SK-N-SH treated with all-trans-retinoic acid at 6 μM for 48 hours (cell line): ENCODE measurements at regions not wholly inside any gene's neighbourhood (a gene's known extent, or its start where the extent isn't known, plus 50 kb on each side); places are given as distances from the start of the nearest gene placed in this dataset.
"Not testable (repeated sequence)": the region's sequence is repeated elsewhere in the genome, so short reads cannot be mapped to it uniquely, and the experiment has no call there.

Source experiments
- ATAC-seq: fragments of 200-7000 bp; cut with Tn5 transposase; 3 replicates; pipeline ENCODE4 v1.9.1; 2020; ENCODE audit warnings: mild to moderate bottlenecking, moderate library complexity
- CSDC2 ChIP-seq: fragments of 250-450 bp; sonication (Bioruptor Pico); IDR thresholded peaks from 2 replicates; pipeline ENCODE4 v1.5.0; 2020; ENCODE audit warnings: mild to moderate bottlenecking, moderate library complexity
- CSRNP3 ChIP-seq: fragments of 250-450 bp; sonication (Bioruptor Pico); IDR thresholded peaks from 2 replicates; pipeline ENCODE4 v1.5.1; 2021; ENCODE audit warnings: mild to moderate bottlenecking, moderate library complexity
- ESRRG ChIP-seq: fragments of 250-450 bp; sonication (Bioruptor Pico); IDR thresholded peaks from 2 replicates; pipeline ENCODE4 v1.6.1; 2021; ENCODE audit warnings: mild to moderate bottlenecking
- ISL1 ChIP-seq: fragments of 250-450 bp; sonication (Bioruptor Pico); IDR thresholded peaks from 2 replicates; pipeline ENCODE4 v2.1.2; 2022; ENCODE audit warnings: mild to moderate bottlenecking, moderate library complexity
- OSR1 ChIP-seq: fragments of 250-450 bp; sonication (Bioruptor Pico); IDR thresholded peaks from 2 replicates; pipeline ENCODE4 v1.8.0; 2022; ENCODE audit warnings: moderate library complexity, mild to moderate bottlenecking, inconsistent platforms
- POU6F1 ChIP-seq: fragments of 250-450 bp; sonication (Bioruptor Pico); IDR thresholded peaks from 2 replicates; pipeline ENCODE4 v1.8.0; 2021; ENCODE audit warnings: low read depth, mild to moderate bottlenecking, moderate library complexity, borderline replicate concordance
- RARB ChIP-seq: fragments of 250-450 bp; sonication (Bioruptor Pico); IDR thresholded peaks from 2 replicates; pipeline ENCODE4 v1.8.0; 2021; ENCODE audit warnings: mild to moderate bottlenecking, moderate library complexity
- SNAI2 ChIP-seq: fragments of 250-450 bp; sonication (Bioruptor Pico); IDR thresholded peaks from 2 replicates; pipeline ENCODE4 v1.5.0; 2020; ENCODE audit warnings: mild to moderate bottlenecking, moderate library complexity
- TCF4 ChIP-seq: fragments of 250-450 bp; sonication (Bioruptor Pico); IDR thresholded peaks from 2 replicates; pipeline ENCODE4 v1.8.0; 2021; ENCODE audit warnings: mild to moderate bottlenecking, moderate library complexity, borderline replicate concordance
- TOX ChIP-seq: fragments of 250-450 bp; sonication (Bioruptor Pico); IDR thresholded peaks from 2 replicates; pipeline ENCODE4 v1.8.0; 2021; ENCODE audit warnings: mild to moderate bottlenecking, moderate library complexity, borderline replicate concordance
- TSHZ2 ChIP-seq: fragments of 250-450 bp; sonication (Bioruptor Pico); IDR thresholded peaks from 2 replicates; pipeline ENCODE4 v1.5.0; 2020; ENCODE audit warnings: mild to moderate bottlenecking, moderate library complexity
- ZFP3 ChIP-seq: fragments of 250-450 bp; sonication (Bioruptor Pico); IDR thresholded peaks from 2 replicates; pipeline ENCODE4 v1.5.0; 2020; ENCODE audit warnings: mild to moderate bottlenecking, moderate library complexity
- ZNF565 ChIP-seq: fragments of 450-650 bp; formaldehyde crosslinking; conservative IDR thresholded peaks from 2 replicates; pipeline ENCODE4 v1.5.0; 2020; ENCODE audit warnings: low read depth, mild to moderate bottlenecking, moderate library complexity
- ZNF8 ChIP-seq: fragments of 450-650 bp; formaldehyde crosslinking; IDR thresholded peaks from 2 replicates; pipeline ENCODE4 v1.5.0; 2020; ENCODE audit warnings: mild to moderate bottlenecking, moderate library complexity
- TF ChIP-seq, protein P1 (sequence below): fragments of 250-450 bp; sonication (Bioruptor Pico); IDR thresholded peaks from 2 replicates; pipeline ENCODE4 v1.8.0; 2020; ENCODE audit warnings: mild to moderate bottlenecking, moderate library complexity, borderline replicate concordance

DNA sequence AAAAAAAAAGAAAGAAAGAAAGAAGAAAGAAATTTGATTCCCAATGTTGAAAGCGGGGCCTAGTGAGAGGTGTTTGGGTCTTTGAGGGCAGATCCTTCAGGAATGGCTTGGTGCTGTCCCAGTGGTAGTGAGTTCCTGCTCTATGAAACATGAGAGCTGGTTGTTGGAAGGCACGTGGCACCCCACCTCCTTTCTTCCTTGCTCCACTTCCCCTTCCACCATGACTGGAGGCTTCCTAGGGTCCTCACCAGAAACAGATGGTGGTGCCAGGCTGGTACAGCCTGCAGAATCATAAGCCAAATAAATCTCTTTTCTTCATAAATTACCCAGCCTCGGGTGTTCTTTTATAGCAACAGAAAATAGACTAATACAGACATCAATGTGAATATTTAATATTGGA, 147.3 kb upstream of the KCNJ18 start (continued):
- TF ChIP-seq CSRNP3 = no peak
- TF ChIP-seq, all 23 proteins: peak for 0

GRCh38 chr17:21548236-21548635, 144.1 kb upstream of the KCNJ18 start:
- ATAC-seq = no peak
- TF ChIP-seq ZNF565 (CRISPR knock-in tag) (no peak), CSRNP3 (no peak), CSDC2 (CRISPR knock-in tag) (no peak), POU6F1 (no peak), ESRRG (no peak), TSHZ2 (no peak), SNAI2 (CRISPR knock-in tag) (no peak), ISL1 (CRISPR knock-in tag) (no peak), TOX (CRISPR knock-in tag) (no peak), RARB (CRISPR knock-in tag) (no peak)
- TF ChIP-seq, protein P1, sequence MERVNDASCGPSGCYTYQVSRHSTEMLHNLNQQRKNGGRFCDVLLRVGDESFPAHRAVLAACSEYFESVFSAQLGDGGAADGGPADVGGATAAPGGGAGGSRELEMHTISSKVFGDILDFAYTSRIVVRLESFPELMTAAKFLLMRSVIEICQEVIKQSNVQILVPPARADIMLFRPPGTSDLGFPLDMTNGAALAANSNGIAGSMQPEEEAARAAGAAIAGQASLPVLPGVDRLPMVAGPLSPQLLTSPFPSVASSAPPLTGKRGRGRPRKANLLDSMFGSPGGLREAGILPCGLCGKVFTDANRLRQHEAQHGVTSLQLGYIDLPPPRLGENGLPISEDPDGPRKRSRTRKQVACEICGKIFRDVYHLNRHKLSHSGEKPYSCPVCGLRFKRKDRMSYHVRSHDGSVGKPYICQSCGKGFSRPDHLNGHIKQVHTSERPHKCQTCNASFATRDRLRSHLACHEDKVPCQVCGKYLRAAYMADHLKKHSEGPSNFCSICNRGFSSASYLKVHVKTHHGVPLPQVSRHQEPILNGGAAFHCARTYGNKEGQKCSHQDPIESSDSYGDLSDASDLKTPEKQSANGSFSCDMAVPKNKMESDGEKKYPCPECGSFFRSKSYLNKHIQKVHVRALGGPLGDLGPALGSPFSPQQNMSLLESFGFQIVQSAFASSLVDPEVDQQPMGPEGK = no peak

DNA sequence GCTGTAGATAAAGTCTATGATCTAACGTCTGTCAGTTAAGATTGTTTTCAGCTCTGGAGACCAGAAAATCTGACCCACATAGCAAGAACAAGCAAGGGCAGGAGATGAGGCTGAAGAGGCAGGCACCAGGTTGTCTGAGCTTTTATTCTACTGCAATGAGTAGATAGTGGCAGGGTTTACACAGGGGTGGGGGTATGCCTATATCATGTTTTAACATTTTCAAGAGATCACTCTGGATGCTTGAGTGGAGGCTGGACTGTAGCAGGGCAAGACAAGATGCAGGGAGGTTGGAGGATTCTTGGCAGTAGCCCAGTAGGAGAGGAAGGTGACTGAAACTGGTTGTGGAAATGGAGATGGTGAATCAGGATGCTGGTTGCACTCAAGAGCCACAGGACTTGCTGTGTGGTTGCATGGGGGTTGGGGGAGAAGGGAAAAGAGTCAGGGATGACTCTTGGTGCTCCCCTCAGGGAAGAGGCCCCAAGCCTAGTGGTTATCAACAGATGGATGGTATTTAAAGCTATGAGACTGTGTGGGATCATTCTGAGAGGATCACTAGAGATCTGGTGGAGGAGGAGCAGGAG, 143.1 kb upstream of the KCNJ18 start:
- ATAC-seq = no peak
- TF ChIP-seq TCF4 (CRISPR knock-in tag) (no peak), ZNF8 (CRISPR knock-in tag) (no peak), ZNF565 (CRISPR knock-in tag) (no peak), ZFP3 (no peak), OSR1 (CRISPR knock-in tag) (no peak), POU6F1 (no peak), RARB (CRISPR knock-in tag) (no peak), TSHZ2 (no peak), ESRRG (no peak), SNAI2 (CRISPR knock-in tag) (no peak)

DNA sequence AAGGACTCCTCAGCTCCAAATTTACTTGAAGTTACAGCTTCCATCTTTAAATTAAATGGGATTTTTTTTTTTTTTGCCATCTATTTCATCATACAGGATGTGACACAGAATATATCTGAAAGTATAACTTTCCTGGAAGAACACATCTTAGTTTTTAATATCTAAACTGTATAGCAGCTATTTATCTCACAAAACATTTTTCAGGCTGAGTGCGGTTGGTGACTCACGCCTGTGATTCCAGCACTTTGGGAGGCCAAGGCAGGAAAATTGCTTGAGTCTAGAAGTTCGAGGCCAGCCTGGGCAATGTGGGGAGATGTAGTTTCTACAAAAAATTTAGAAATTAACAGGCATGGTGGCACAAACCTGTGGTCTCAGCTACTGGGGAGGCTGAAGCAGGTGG, 142.3 kb upstream of the KCNJ18 start:
- not testable (repeated sequence) for ATAC-seq
